H1 (cell line): ENCODE measurements at regions not wholly inside any gene's neighbourhood (a gene's known extent, or its start where the extent isn't known, plus 50 kb on each side); places are given as distances from the start of the nearest gene placed in this dataset.

Experiments
- CTCF ChIA-PET: fragments of 300-600 bp; sonication (Branson Sonifier 250); formaldehyde crosslinking; loops from one replicate; lab custom pipeline; 2021; ENCODE audit not compliant: partially characterized antibody; lab: Charles Lee
- POLR2A ChIA-PET: fragments of 300-600 bp; sonication (Branson Sonifier 250); formaldehyde crosslinking; loops from one replicate; lab custom pipeline; 2021; ENCODE audit warnings: inconsistent platforms; ENCODE audit not compliant: partially characterized antibody; lab: Charles Lee
- DNase-seq, 2 experiments: peaks; one replicate each; pipeline versions ENCODE4 v3.0.0 to v3.0.0-alpha.2; 2010 to 2022; ENCODE audit warnings: low spot score in 2 of 2, low read depth in 1 of 2, mixed read lengths in 1 of 2
- FAIRE-seq: peaks from 2 replicates; lab custom pipeline; 2011; peaks lifted over from hg19 to GRCh38; lab: Jason Lieb, UNC
- H2AFZ ChIP-seq: 2 replicates; pipeline ENCODE4 v1.8.1; 2012; ENCODE audit warnings: low read length, inconsistent platforms
- H2AK5ac ChIP-seq: 2 replicates; pipeline ENCODE4 v1.6.1; 2013; ENCODE audit warnings: low read depth, low read length
- H2BK120ac ChIP-seq: replicated peaks from 2 replicates; pipeline ENCODE3; 2013; ENCODE audit warnings: low read depth, low read length, inconsistent platforms
- H2BK12ac ChIP-seq: 2 replicates; pipeline ENCODE4 v1.6.1; 2013; ENCODE audit warnings: low read depth, low read length
- H2BK15ac ChIP-seq: 2 replicates; pipeline ENCODE4 v1.6.1; 2013; ENCODE audit warnings: low read length
- H2BK20ac ChIP-seq: 2 replicates; pipeline ENCODE4 v1.6.1; 2013; ENCODE audit warnings: low read length
- H2BK5ac ChIP-seq: 2 replicates; pipeline ENCODE4 v1.6.1; 2013; ENCODE audit warnings: low read depth, low read length
- H3K14ac ChIP-seq: 2 replicates; pipeline ENCODE4 v1.6.1; 2013; ENCODE audit warnings: inconsistent platforms; ENCODE audit not compliant: insufficient read length
- H3K18ac ChIP-seq: 2 replicates; pipeline ENCODE4 v1.6.1; 2013; ENCODE audit warnings: low read length; ENCODE audit errors: extremely low read depth
- H3K23ac ChIP-seq: 2 replicates; pipeline ENCODE4 v1.6.1; 2013; ENCODE audit warnings: inconsistent platforms; ENCODE audit not compliant: insufficient read length
- H3K23me2 ChIP-seq: 2 replicates; pipeline ENCODE4 v1.6.1; 2013; ENCODE audit warnings: low read depth, low read length
- H3K27ac ChIP-seq: 2 replicates; pipeline ENCODE4 v1.6.1; 2011; ENCODE audit warnings: low read depth, low read length, inconsistent platforms
- H3K27me3 ChIP-seq, 4 experiments: replicated peaks in 1 of 4; 1 replicate in 1 of 4; 2 replicates in 3 of 4; pipeline versions ENCODE4 v1.6.1 to v1.8.1; 2011 to 2013; ENCODE audit warnings: low read length in 3 of 4, mild to moderate bottlenecking in 3 of 4, inconsistent platforms in 2 of 4, mixed read lengths in 2 of 4, moderate library complexity in 1 of 4; ENCODE audit not compliant: control insufficient read depth in 3 of 4, insufficient read depth in 3 of 4; ENCODE audit errors: extremely low read depth in 1 of 4
- H3K36me3 ChIP-seq, 4 experiments: 2 replicates each; pipeline versions ENCODE4 v1.6.1 to v1.8.1; 2011 to 2013; ENCODE audit warnings: mild to moderate bottlenecking in 4 of 4, low read length in 3 of 4, moderate library complexity in 2 of 4, control low read depth in 1 of 4, inconsistent platforms in 1 of 4; ENCODE audit not compliant: insufficient read depth in 4 of 4, control insufficient read depth in 2 of 4
- H3K4ac ChIP-seq: replicated peaks from 2 replicates; pipeline ENCODE3; 2013; ENCODE audit warnings: low read length, low read depth, mixed read lengths, inconsistent platforms; ENCODE audit not compliant: insufficient read length
- H3K4me1 ChIP-seq, 4 experiments: replicated peaks in 1 of 4; 1 replicate in 1 of 4; 2 replicates in 3 of 4; pipeline versions ENCODE4 v1.6.1 to v1.8.1; 2011 to 2013; ENCODE audit warnings: low read length in 3 of 4, inconsistent platforms in 2 of 4, mixed read lengths in 1 of 4; ENCODE audit not compliant: insufficient read depth in 4 of 4, control insufficient read depth in 3 of 4
- H3K4me2 ChIP-seq, 2 experiments: 2 replicates each; pipeline versions ENCODE4 v1.6.1 to v1.8.1; 2011 to 2013; ENCODE audit warnings: low read depth in 2 of 2, low read length in 2 of 2, control low read depth in 1 of 2, inconsistent platforms in 1 of 2, mild to moderate bottlenecking in 1 of 2; ENCODE audit not compliant: insufficient read depth in 1 of 2
- H3K4me3 ChIP-seq, 4 experiments: fragments of 200-600, 300-600 bp in 1 of 4; sonication (generic), shearing (Covaris generic), sonication (Bioruptor Twin) in 1 of 4; 2 replicates each; pipeline versions ENCODE4 v1.5.1 to v1.8.1; 2011 to 2016; ENCODE audit warnings: low read length in 4 of 4, low read depth in 3 of 4, control low read depth in 2 of 4, inconsistent platforms in 2 of 4, mild to moderate bottlenecking in 2 of 4, mixed read lengths in 1 of 4, moderate library complexity in 1 of 4; ENCODE audit not compliant: insufficient read depth in 2 of 4; ENCODE audit errors: extremely low read depth in 1 of 4
- H3K56ac ChIP-seq: replicated peaks from 2 replicates; pipeline ENCODE3; 2013; ENCODE audit warnings: low read depth, mild to moderate bottlenecking, mixed read lengths, low read length, inconsistent platforms; ENCODE audit not compliant: insufficient read length
- H3K79me1 ChIP-seq: 2 replicates; pipeline ENCODE4 v1.6.1; 2013; ENCODE audit warnings: low read depth, low read length, control low read depth
- H3K79me2 ChIP-seq, 2 experiments: 2 replicates each; pipeline versions ENCODE4 v1.6.1 to v1.8.1; 2012 to 2013; ENCODE audit warnings: low read length in 2 of 2, mild to moderate bottlenecking in 2 of 2, inconsistent platforms in 1 of 2; ENCODE audit not compliant: insufficient read depth in 2 of 2, control insufficient read depth in 1 of 2
- H3K9ac ChIP-seq, 4 experiments: replicated peaks in 1 of 4; 1 replicate in 1 of 4; 2 replicates in 3 of 4; pipeline versions ENCODE4 v1.6.1 to v1.8.1; 2011 to 2013; ENCODE audit warnings: low read depth in 3 of 4, low read length in 3 of 4, control low read depth in 2 of 4, mild to moderate bottlenecking in 2 of 4, moderate library complexity in 2 of 4, inconsistent platforms in 1 of 4; ENCODE audit errors: extremely low read depth in 1 of 4
- H3K9me3 ChIP-seq, 2 experiments: 2 replicates each; pipeline versions ENCODE4 v1.6.1 to v1.8.1; 2012 to 2013; ENCODE audit warnings: mild to moderate bottlenecking in 2 of 2, moderate library complexity in 2 of 2, control low read depth in 1 of 2, inconsistent platforms in 1 of 2, low read depth in 1 of 2, low read length in 1 of 2, mixed read lengths in 1 of 2; ENCODE audit not compliant: insufficient read depth in 2 of 2
- H4K20me1 ChIP-seq, 2 experiments: replicated peaks in 1 of 2; 2 replicates each; pipeline versions ENCODE3 to v1.8.1; 2011 to 2013; ENCODE audit warnings: inconsistent platforms in 2 of 2, low read length in 2 of 2, mild to moderate bottlenecking in 1 of 2; ENCODE audit not compliant: insufficient read depth in 2 of 2, control insufficient read depth in 1 of 2
- H4K5ac ChIP-seq: 2 replicates; pipeline ENCODE4 v1.6.1; 2013; ENCODE audit warnings: low read length, low read depth, mixed read lengths, inconsistent platforms; ENCODE audit not compliant: insufficient read length
- H4K8ac ChIP-seq: 2 replicates; pipeline ENCODE4 v1.8.0; 2013; ENCODE audit warnings: mild to moderate bottlenecking, moderate library complexity, low read length, inconsistent platforms; ENCODE audit not compliant: insufficient read depth; ENCODE audit errors: extremely low read depth
- H4K91ac ChIP-seq: replicated peaks from 2 replicates; pipeline ENCODE3; 2013; ENCODE audit warnings: low read length, mixed read lengths, inconsistent platforms; ENCODE audit not compliant: insufficient read length
- GTF2F1 ChIP-seq: IDR thresholded peaks from 2 replicates; pipeline ENCODE4 v1.6.1; 2012; ENCODE audit warnings: low read depth, low read length, improper control_type of control experiment, borderline replicate concordance
- KDM1A ChIP-seq: fragments of 200-600, 300-600 bp; sonication (generic); IDR thresholded peaks from 2 replicates; pipeline ENCODE4 v1.7.1; 2016; ENCODE audit warnings: mild to moderate bottlenecking, low read length, borderline replicate concordance
- PHF8 ChIP-seq: fragments of 200-600 bp; sonication (generic); conservative IDR thresholded peaks from 2 replicates; pipeline ENCODE4 v1.7.1; 2012; ENCODE audit warnings: low read depth, mild to moderate bottlenecking, inconsistent platforms, low read length, moderate library complexity
- ZNF274 ChIP-seq: IDR thresholded peaks from 2 replicates; pipeline ENCODE4 v1.7.0; 2012; ENCODE audit warnings: low read length, borderline replicate concordance; ENCODE audit errors: extremely low read depth
- WGBS, 2 experiments: shearing (Covaris generic) in 1 of 2; methylation state at CpG; one replicate each; pipeline versions ENCODE4 v1.1.6 to v1.1.7; 2013 to 2015; ENCODE audit warnings: low lambda C conversion rate in 2 of 2, mixed read lengths in 2 of 2, inconsistent platforms in 1 of 2, low coverage in 1 of 2, missing lambda C conversion rate in 1 of 2; ENCODE audit not compliant: insufficient replicate concordance in 2 of 2, insufficient coverage in 1 of 2, insufficient read length in 1 of 2; ENCODE audit errors: extremely low coverage in 1 of 2, missing lambda C conversion rate in 1 of 2; 5-methylcytosine and 5-hydroxymethylcytosine counted together
- TF ChIP-seq, protein P1 (sequence below): IDR thresholded peaks from 2 replicates; pipeline ENCODE4 v1.6.1; 2012; ENCODE audit warnings: low read length, inconsistent platforms

DNA sequence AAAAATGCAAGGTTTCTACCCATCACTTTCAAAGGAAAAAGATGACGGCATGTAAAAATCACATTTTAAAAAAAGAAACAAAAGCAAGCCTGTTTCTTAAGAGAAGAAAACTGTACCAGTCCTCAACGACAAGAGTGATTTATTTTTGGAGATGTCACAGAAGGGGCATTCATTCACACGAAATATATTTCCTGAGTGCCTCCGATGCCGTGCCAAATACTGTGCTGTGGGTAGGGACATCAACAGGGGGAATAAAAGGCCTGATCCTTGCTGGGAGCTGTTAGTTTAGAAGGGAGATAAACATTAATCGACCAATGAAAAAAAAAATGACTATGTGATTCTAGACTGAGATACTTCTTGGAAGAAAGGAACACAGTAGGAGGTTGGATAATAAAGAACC lies 297.5 kb upstream of the SOX5 start:
- no peak overlapping the region for H3K56ac ChIP-seq
- ChIA-PET POLR2A (no interaction called here), CTCF (interaction anchor here (1.0 kb wide), 1 partner anchor 137 kb away, joined by 3 read pairs; no protein-coding TSS in a partner anchor)
- H3K14ac ChIP-seq: no peak overlapping the region
- H3K27me3 ChIP-seq: no peaks in the 10 kb centered on the region
- H2BK120ac ChIP-seq: no peak overlapping the region
- H3K27ac ChIP-seq: no peak overlapping the region
- H3K9ac ChIP-seq: no peak overlapping the region
- no peak overlapping the region for H3K23ac ChIP-seq
- no peaks in the 10 kb centered on the region for H3K79me1 ChIP-seq
- H3K36me3 ChIP-seq: no peaks in the 10 kb centered on the region
- H2AK5ac ChIP-seq: no peak overlapping the region
- H3K23me2 ChIP-seq: no peaks in the 10 kb centered on the region
- FAIRE-seq (no peak), DNase-seq (no peak)
- no peak overlapping the region for H3K18ac ChIP-seq
- H2AFZ ChIP-seq: no peak overlapping the region
- no peak overlapping the region for H2BK15ac ChIP-seq
- H4K20me1 ChIP-seq: no peaks in the 10 kb centered on the region
- no peak overlapping the region for H4K8ac ChIP-seq
- H2BK12ac ChIP-seq: no peak overlapping the region
- H3K4ac ChIP-seq: no peak overlapping the region
- H3K79me2 ChIP-seq: no peaks in the 10 kb centered on the region
- H4K5ac ChIP-seq: no peak overlapping the region
- H3K4me2 ChIP-seq: no peak overlapping the region
- H2BK5ac ChIP-seq: no peak overlapping the region
- peaks cover 0 to 6% (median 3%) of the 10 kb centered on the region in 4 experiments; a peak in 2 of 7 replicates for H3K4me1 ChIP-seq
- H3K4me3 ChIP-seq: no peak overlapping the region
- WGBS, 2 experiments: 91% methylated on average over 6 of the region's 6 CpGs; no CpG with 5 or more reads in 1 of the 2 experiments
- H2BK20ac ChIP-seq: no peak overlapping the region
- H3K9me3 ChIP-seq: no peaks in the 10 kb centered on the region
- no peak overlapping the region for H4K91ac ChIP-seq
- TF ChIP-seq GTF2F1 (no peak), KDM1A (no peak), ZNF274 (no peak), PHF8 (no peak)
- TF ChIP-seq, protein P1, sequence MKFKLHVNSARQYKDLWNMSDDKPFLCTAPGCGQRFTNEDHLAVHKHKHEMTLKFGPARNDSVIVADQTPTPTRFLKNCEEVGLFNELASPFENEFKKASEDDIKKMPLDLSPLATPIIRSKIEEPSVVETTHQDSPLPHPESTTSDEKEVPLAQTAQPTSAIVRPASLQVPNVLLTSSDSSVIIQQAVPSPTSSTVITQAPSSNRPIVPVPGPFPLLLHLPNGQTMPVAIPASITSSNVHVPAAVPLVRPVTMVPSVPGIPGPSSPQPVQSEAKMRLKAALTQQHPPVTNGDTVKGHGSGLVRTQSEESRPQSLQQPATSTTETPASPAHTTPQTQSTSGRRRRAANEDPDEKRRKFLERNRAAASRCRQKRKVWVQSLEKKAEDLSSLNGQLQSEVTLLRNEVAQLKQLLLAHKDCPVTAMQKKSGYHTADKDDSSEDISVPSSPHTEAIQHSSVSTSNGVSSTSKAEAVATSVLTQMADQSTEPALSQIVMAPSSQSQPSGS: no peak
